HCT116 (cell line): ENCODE measurements at regions not wholly inside any gene's neighbourhood (a gene's known extent, or its start where the extent isn't known, plus 50 kb on each side); places are given as distances from the start of the nearest gene placed in this dataset.

Experiments
- ATAC-seq: fragments of 200-7000 bp; cut with Tn5 transposase; 2 replicates; pipeline ENCODE4 v1.9.1; 2020; ENCODE audit warnings: mild to moderate bottlenecking, moderate library complexity
- BruUV-seq: library from RNA; stranded (reverse); fragments of 400-500 nt; replicated peaks from 2 replicates; lab custom pipeline; 2021; lab: Mats Ljungman, UMichigan
- CTCF ChIA-PET: fragments of 300-600 bp; sonication (Branson Sonifier 250); formaldehyde crosslinking; loops from one replicate; lab custom pipeline; 2021; ENCODE audit warnings: antibody characterized with exemption; lab: Charles Lee
- POLR2A ChIA-PET: fragments of 300-600, 350-600 bp; sonication (Branson Sonifier 250); formaldehyde crosslinking; loops from one replicate; lab custom pipeline; 2021; ENCODE audit warnings: antibody characterized with exemption; lab: Charles Lee
- RAD21 ChIA-PET, 2 experiments: fragments of 300-600 bp; sonication (Branson Sonifier 250); formaldehyde crosslinking; loops; one replicate each; lab custom pipeline; 2023; ENCODE audit warnings: low total read pairs in 2 of 2; ENCODE audit not compliant: uncharacterized antibody in 2 of 2, unreplicated experiment in 2 of 2, low non-redundant PET in 1 of 2; lab: Charles Lee
- DNase-seq: peaks from one replicate; pipeline ENCODE4 v3.0.0-alpha.2; 2010; ENCODE audit warnings: low read depth, low spot score
- H2AFZ ChIP-seq: fragments of 200-600 bp; shearing (Covaris generic), sonication (generic); 2 replicates; pipeline ENCODE4 v1.6.1; 2017; ENCODE audit warnings: low read depth, mixed run types, mixed read lengths, antibody characterized with exemption, low read length; ENCODE audit not compliant: poor library complexity, severe bottlenecking
- H3K27ac ChIP-seq: 2 replicates; pipeline ENCODE4 v1.5.1; 2012; ENCODE audit warnings: low read depth, low read length
- H3K27me3 ChIP-seq: fragments of 200-600 bp; sonication (generic); 2 replicates; pipeline ENCODE4 v1.6.1; 2016; ENCODE audit warnings: mixed run types, low read length, mixed read lengths; ENCODE audit not compliant: insufficient read depth
- H3K36me3 ChIP-seq, 2 experiments: fragments of 200-500 bp in 1 of 2; fragments of 200-600 bp in 1 of 2; sonication (Bioruptor generic) in 1 of 2; sonication (generic) in 1 of 2; 2 replicates each; pipeline versions ENCODE4 v1.5.1 to v1.6.1; 2014 to 2016; ENCODE audit warnings: low read length in 2 of 2, inconsistent platforms in 1 of 2, mixed read lengths in 1 of 2, mixed run types in 1 of 2; ENCODE audit not compliant: insufficient read depth in 2 of 2, control insufficient read depth in 1 of 2
- H3K4me1 ChIP-seq, 2 experiments: fragments of 200-600 bp in 1 of 2; sonication (generic) in 1 of 2; 2 replicates each; pipeline versions ENCODE4 v1.5.1 to v1.6.1; 2012 to 2017; ENCODE audit warnings: low read length in 2 of 2, inconsistent platforms in 1 of 2, mild to moderate bottlenecking in 1 of 2, mixed read lengths in 1 of 2, mixed run types in 1 of 2, moderate library complexity in 1 of 2; ENCODE audit not compliant: insufficient read depth in 2 of 2, control insufficient read depth in 1 of 2
- H3K4me2 ChIP-seq: fragments of 200-600 bp; sonication (generic); 2 replicates; pipeline ENCODE4 v1.6.1; 2017; ENCODE audit warnings: mixed run types, low read length, mixed read lengths
- H3K4me3 ChIP-seq, 2 experiments: fragments of 200-600 bp in 1 of 2; sonication (generic) in 1 of 2; replicated peaks in 1 of 2; 2 replicates each; pipeline ENCODE4 v1.5.1; 2011 to 2016; ENCODE audit warnings: low read length in 2 of 2, control low read depth in 1 of 2, low read depth in 1 of 2, mild to moderate bottlenecking in 1 of 2, mixed read lengths in 1 of 2, mixed run types in 1 of 2
- H3K79me2 ChIP-seq: fragments of 200-600 bp; sonication (generic); 2 replicates; pipeline ENCODE4 v1.6.1; 2017; ENCODE audit warnings: mild to moderate bottlenecking, mixed run types, low read length, moderate library complexity, mixed read lengths; ENCODE audit not compliant: insufficient read depth
- H3K9ac ChIP-seq: fragments of 200-600 bp; sonication (generic); 2 replicates; pipeline ENCODE4 v1.6.1; 2016; ENCODE audit warnings: low read length, mixed read lengths
- H3K9me2 ChIP-seq: fragments of 200-600 bp; sonication (generic), shearing (Covaris generic); 2 replicates; pipeline ENCODE4 v1.6.1; 2017; ENCODE audit warnings: mixed run types, mild to moderate bottlenecking, moderate library complexity; ENCODE audit not compliant: insufficient read depth
- H3K9me3 ChIP-seq, 2 experiments: fragments of 200-500 bp in 1 of 2; fragments of 200-600 bp in 1 of 2; sonication (Bioruptor generic) in 1 of 2; sonication (generic) in 1 of 2; 2 replicates each; pipeline ENCODE4 v1.6.1; 2014 to 2017; ENCODE audit warnings: low read length in 2 of 2, mixed read lengths in 2 of 2, inconsistent platforms in 1 of 2, low read depth in 1 of 2, mild to moderate bottlenecking in 1 of 2, mixed run types in 1 of 2, moderate library complexity in 1 of 2; ENCODE audit not compliant: control insufficient read depth in 1 of 2, insufficient read depth in 1 of 2
- H4K20me1 ChIP-seq: fragments of 200-600 bp; sonication (generic), shearing (Covaris generic); 2 replicates; pipeline ENCODE4 v1.6.1; 2017; ENCODE audit warnings: mixed run types, mild to moderate bottlenecking, moderate library complexity; ENCODE audit not compliant: insufficient read depth
- CBX3 ChIP-seq: IDR thresholded peaks from 2 replicates; pipeline ENCODE4 v1.6.1; 2012; ENCODE audit warnings: low read depth
- CEBPB ChIP-seq: IDR thresholded peaks from 2 replicates; pipeline ENCODE4 v1.6.1; 2012; ENCODE audit warnings: low read depth
- EGR1 ChIP-seq: IDR thresholded peaks from 2 replicates; pipeline ENCODE4 v1.6.1; 2012; ENCODE audit warnings: low read depth
- ELF1 ChIP-seq: IDR thresholded peaks from 2 replicates; pipeline ENCODE4 v1.6.1; 2012; ENCODE audit warnings: low read depth, borderline replicate concordance
- EZH2 ChIP-seq: fragments of 200-600 bp; sonication (generic); IDR thresholded peaks from 2 replicates; pipeline ENCODE4 v1.6.1; 2017; ENCODE audit warnings: antibody characterized with exemption, mixed run types
- EZH2phosphoT487 ChIP-seq: fragments of 200-600 bp; IDR thresholded peaks from 2 replicates; pipeline ENCODE4 v1.6.1; 2018; ENCODE audit warnings: antibody characterized with exemption, borderline replicate concordance
- FOSL1 ChIP-seq: IDR thresholded peaks from 2 replicates; pipeline ENCODE4 v1.6.1; 2012; ENCODE audit warnings: low read depth
- JUND ChIP-seq: IDR thresholded peaks from 2 replicates; pipeline ENCODE4 v1.6.1; 2012
- POLR2AphosphoS5 ChIP-seq: IDR thresholded peaks from 2 replicates; pipeline ENCODE4 v1.6.1; 2011; ENCODE audit warnings: mild to moderate bottlenecking, low read depth, low read length, moderate library complexity
- RAD21 ChIP-seq: IDR thresholded peaks from 2 replicates; pipeline ENCODE4 v1.6.1; 2012; ENCODE audit warnings: low read depth, mild to moderate bottlenecking
- SP1 ChIP-seq: IDR thresholded peaks from 2 replicates; pipeline ENCODE4 v1.6.1; 2012; ENCODE audit warnings: low read depth
- SRF ChIP-seq: IDR thresholded peaks from 2 replicates; pipeline ENCODE4 v1.6.1; 2012; ENCODE audit warnings: low read depth
- TCF7L2 ChIP-seq: IDR thresholded peaks from 2 replicates; pipeline ENCODE4 v1.7.0; 2011; ENCODE audit warnings: borderline replicate concordance, inconsistent platforms; ENCODE audit not compliant: insufficient read depth, insufficient read length; ENCODE audit errors: extremely low read depth
- ZFX ChIP-seq: fragments of 450-650 bp; IDR thresholded peaks from 2 replicates; pipeline ENCODE4 v1.6.1; 2017
- ZNF274 ChIP-seq: fragments of 200-500 bp; sonication (Bioruptor generic); IDR thresholded peaks from 2 replicates; pipeline ENCODE4 v1.6.1; 2014; ENCODE audit warnings: mild to moderate bottlenecking, low read depth, low read length, inconsistent platforms
- intact Hi-C: fragments of 100-400 bp; cut with micrococcal nuclease; formaldehyde crosslinking; loops from 2 replicates; pipeline ENCODE4 v1.10.0; 2022
- TF ChIP-seq, protein P1 (sequence below): IDR thresholded peaks from 2 replicates; pipeline ENCODE4 v1.6.1; 2012
- TF ChIP-seq, protein P2 (sequence below): IDR thresholded peaks from 2 replicates; pipeline ENCODE4 v1.6.1; 2012
- TF ChIP-seq, protein P3 (sequence below): IDR thresholded peaks from 2 replicates; pipeline ENCODE4 v1.6.1; 2011; ENCODE audit warnings: mild to moderate bottlenecking, low read length, moderate library complexity; ENCODE audit not compliant: insufficient replicate concordance; ENCODE audit errors: extremely low read depth
- TF ChIP-seq, protein P4 (sequence below), 3 experiments: fragments of 200-600 bp in 1 of 3; sonication (generic) in 1 of 3; IDR thresholded peaks in 2 of 3; conservative IDR thresholded peaks in 1 of 3; 2 replicates each; pipeline ENCODE4 v1.5.1; 2012 to 2017; ENCODE audit warnings: low read depth in 2 of 3, low read length in 2 of 3, antibody characterized with exemption in 1 of 3, borderline replicate concordance in 1 of 3, control low read depth in 1 of 3, mild to moderate bottlenecking in 1 of 3, mixed read lengths in 1 of 3, mixed run types in 1 of 3, moderate library complexity in 1 of 3; ENCODE audit not compliant: insufficient read depth in 1 of 3
- TF ChIP-seq, protein P5 (sequence below): IDR thresholded peaks from 2 replicates; pipeline ENCODE4 v1.6.1; 2012; ENCODE audit warnings: low read depth

DNA sequence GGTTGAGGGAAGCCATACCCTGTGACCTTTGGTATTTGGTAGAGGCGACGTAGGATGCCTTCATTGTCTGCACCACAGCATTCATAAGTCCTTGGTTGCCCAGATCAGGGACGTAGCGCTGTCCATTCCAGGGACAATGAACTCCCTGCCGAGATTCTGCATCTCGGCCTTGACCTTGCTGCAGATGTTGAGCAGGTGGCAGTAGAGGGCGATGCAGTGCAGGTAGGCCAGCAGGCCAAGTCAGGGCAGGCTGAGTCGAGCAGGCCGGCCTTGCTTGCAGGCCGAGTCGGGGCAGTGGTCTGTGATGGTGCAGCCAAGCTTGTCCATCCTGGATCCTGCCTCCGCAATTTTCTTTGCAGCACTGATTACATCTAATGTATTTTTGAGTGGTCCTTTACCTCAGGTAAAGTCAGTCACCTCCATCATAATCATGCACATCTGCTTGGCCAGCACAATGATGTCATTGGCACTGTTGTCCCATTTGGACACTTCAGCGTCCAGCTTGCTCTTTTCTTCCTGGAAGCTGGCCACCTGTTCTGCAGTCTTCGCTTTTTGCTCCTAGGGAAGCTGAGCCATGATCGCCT, 93.4 kb upstream of the CCDC112 start:
- ATAC-seq = peak; percentile 91
- intact Hi-C loops = no loop called here
- TF ChIP-seq EZH2phosphoT487 (no peak), RAD21 (peak; percentile 69), SP1 (no peak), ZNF274 (no peak), EZH2 (no peak), FOSL1 (no peak), ZFX (peak; percentile 28; the same call in 1 of the 2 replicates), POLR2AphosphoS5 (no peak), JUND (no peak), CBX3 (peak; percentile 36; the same call in 1 of the 2 replicates), ELF1 (no peak), SRF (no peak), EGR1 (no peak), CEBPB (no peak), TCF7L2 (no peak)
- TF ChIP-seq, protein P1, sequence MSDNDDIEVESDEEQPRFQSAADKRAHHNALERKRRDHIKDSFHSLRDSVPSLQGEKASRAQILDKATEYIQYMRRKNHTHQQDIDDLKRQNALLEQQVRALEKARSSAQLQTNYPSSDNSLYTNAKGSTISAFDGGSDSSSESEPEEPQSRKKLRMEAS = no peak
- TF ChIP-seq, protein P2, sequence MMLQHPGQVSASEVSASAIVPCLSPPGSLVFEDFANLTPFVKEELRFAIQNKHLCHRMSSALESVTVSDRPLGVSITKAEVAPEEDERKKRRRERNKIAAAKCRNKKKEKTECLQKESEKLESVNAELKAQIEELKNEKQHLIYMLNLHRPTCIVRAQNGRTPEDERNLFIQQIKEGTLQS = no peak
- TF ChIP-seq, protein P3, sequence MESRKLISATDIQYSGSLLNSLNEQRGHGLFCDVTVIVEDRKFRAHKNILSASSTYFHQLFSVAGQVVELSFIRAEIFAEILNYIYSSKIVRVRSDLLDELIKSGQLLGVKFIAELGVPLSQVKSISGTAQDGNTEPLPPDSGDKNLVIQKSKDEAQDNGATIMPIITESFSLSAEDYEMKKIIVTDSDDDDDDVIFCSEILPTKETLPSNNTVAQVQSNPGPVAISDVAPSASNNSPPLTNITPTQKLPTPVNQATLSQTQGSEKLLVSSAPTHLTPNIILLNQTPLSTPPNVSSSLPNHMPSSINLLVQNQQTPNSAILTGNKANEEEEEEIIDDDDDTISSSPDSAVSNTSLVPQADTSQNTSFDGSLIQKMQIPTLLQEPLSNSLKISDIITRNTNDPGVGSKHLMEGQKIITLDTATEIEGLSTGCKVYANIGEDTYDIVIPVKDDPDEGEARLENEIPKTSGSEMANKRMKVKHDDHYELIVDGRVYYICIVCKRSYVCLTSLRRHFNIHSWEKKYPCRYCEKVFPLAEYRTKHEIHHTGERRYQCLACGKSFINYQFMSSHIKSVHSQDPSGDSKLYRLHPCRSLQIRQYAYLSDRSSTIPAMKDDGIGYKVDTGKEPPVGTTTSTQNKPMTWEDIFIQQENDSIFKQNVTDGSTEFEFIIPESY = no peak
- TF ChIP-seq, protein P4, sequence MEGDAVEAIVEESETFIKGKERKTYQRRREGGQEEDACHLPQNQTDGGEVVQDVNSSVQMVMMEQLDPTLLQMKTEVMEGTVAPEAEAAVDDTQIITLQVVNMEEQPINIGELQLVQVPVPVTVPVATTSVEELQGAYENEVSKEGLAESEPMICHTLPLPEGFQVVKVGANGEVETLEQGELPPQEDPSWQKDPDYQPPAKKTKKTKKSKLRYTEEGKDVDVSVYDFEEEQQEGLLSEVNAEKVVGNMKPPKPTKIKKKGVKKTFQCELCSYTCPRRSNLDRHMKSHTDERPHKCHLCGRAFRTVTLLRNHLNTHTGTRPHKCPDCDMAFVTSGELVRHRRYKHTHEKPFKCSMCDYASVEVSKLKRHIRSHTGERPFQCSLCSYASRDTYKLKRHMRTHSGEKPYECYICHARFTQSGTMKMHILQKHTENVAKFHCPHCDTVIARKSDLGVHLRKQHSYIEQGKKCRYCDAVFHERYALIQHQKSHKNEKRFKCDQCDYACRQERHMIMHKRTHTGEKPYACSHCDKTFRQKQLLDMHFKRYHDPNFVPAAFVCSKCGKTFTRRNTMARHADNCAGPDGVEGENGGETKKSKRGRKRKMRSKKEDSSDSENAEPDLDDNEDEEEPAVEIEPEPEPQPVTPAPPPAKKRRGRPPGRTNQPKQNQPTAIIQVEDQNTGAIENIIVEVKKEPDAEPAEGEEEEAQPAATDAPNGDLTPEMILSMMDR (IDR thresholded peaks at IDR 0.05 in 2 of 3, conservative IDR thresholded peaks at IDR 0.05 in 1 of 3; ENCODE audit: borderline replicate concordance in 1 of 3, insufficient read depth in 1 of 3, low read depth in 2 of 3, low read length in 2 of 3) = peak; percentile 17 to 45 (median 43); a peak in 4 of 6 replicates
- TF ChIP-seq, protein P5, sequence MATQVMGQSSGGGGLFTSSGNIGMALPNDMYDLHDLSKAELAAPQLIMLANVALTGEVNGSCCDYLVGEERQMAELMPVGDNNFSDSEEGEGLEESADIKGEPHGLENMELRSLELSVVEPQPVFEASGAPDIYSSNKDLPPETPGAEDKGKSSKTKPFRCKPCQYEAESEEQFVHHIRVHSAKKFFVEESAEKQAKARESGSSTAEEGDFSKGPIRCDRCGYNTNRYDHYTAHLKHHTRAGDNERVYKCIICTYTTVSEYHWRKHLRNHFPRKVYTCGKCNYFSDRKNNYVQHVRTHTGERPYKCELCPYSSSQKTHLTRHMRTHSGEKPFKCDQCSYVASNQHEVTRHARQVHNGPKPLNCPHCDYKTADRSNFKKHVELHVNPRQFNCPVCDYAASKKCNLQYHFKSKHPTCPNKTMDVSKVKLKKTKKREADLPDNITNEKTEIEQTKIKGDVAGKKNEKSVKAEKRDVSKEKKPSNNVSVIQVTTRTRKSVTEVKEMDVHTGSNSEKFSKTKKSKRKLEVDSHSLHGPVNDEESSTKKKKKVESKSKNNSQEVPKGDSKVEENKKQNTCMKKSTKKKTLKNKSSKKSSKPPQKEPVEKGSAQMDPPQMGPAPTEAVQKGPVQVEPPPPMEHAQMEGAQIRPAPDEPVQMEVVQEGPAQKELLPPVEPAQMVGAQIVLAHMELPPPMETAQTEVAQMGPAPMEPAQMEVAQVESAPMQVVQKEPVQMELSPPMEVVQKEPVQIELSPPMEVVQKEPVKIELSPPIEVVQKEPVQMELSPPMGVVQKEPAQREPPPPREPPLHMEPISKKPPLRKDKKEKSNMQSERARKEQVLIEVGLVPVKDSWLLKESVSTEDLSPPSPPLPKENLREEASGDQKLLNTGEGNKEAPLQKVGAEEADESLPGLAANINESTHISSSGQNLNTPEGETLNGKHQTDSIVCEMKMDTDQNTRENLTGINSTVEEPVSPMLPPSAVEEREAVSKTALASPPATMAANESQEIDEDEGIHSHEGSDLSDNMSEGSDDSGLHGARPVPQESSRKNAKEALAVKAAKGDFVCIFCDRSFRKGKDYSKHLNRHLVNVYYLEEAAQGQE = no peak

More for the DNA sequence above, 93.4 kb upstream of the CCDC112 start:
- no peaks in the 10 kb centered on the region for H3K27me3 ChIP-seq
- BruUV-seq = no TSS peak
- H2AFZ ChIP-seq = no peak overlapping the region
- no peaks in the 10 kb centered on the region; a peak in 1 of 4 replicates for H3K9me3 ChIP-seq
- no peaks in the 10 kb centered on the region for H4K20me1 ChIP-seq
- H3K4me3 ChIP-seq = no peak overlapping the region
- H3K36me3 ChIP-seq = no peaks in the 10 kb centered on the region
- peaks cover 0 to 26% of the 10 kb centered on the region in 2 experiments; a peak in 2 of 4 replicates for H3K4me1 ChIP-seq
- no peak for DNase-seq
- ChIA-PET RAD21 (no interaction called here), POLR2A (no interaction called here), CTCF (interaction anchor here (0.7 kb wide), 1 partner anchor 182 kb away, joined by 3 read pairs; no protein-coding TSS in a partner anchor)
- H3K27ac ChIP-seq = no peak overlapping the region
- no peaks in the 10 kb centered on the region for H3K9me2 ChIP-seq
- no peak overlapping the region for H3K9ac ChIP-seq
- no peak overlapping the region for H3K4me2 ChIP-seq
- no peaks in the 10 kb centered on the region for H3K79me2 ChIP-seq
